ENCODE measurements at regions not wholly inside any gene's neighbourhood (a gene's known extent, or its start where the extent isn't known, plus 50 kb on each side); places are given as distances from the start of the nearest gene placed in this dataset.

DNA sequence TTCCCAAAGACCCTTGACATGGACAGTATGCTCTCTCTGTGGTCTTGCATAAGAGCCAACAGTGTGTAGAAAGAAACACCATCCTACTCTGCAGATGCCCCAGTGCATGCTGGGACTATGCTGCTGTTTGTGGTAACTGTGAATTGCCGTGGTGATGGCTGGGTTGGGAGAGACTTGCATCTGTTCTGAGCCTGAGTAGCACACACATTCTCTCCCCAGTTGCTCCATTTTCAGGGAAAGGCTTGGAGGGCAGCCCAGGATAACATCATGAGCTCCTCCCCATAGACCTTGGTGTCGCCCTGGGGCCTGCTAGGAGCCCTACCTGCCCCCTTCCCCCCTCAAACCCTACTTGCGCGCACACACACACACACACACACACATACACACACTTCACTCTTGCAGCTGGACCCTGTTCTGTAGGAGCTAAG lies 120.9 kb upstream of the IPO9 start:
- DNase-seq (ENCODE audit: low read depth in 2 of 2) = no peak

DNA sequence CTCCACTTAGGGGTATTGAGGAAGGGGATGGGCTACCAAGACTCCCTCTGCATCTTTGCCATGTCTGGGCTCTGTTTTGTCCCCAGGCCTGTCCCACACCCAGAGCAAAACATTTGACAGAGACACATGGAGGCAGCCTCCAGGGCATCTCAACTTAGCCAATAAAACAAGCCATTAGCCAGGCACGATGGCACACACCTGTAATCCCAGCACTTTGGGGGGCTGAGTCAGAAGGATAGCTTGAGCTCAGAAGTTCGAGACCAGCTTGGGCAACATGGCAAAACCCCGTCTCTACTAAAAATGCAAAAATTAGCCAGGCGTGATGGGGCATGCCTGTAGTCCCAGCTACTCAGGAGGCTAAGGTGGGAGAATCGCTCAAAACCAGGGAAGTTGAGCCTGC lies 120.3 kb upstream of the IPO9 start:
- no peak for DNase-seq (ENCODE audit: low read depth in 2 of 2)

DNA sequence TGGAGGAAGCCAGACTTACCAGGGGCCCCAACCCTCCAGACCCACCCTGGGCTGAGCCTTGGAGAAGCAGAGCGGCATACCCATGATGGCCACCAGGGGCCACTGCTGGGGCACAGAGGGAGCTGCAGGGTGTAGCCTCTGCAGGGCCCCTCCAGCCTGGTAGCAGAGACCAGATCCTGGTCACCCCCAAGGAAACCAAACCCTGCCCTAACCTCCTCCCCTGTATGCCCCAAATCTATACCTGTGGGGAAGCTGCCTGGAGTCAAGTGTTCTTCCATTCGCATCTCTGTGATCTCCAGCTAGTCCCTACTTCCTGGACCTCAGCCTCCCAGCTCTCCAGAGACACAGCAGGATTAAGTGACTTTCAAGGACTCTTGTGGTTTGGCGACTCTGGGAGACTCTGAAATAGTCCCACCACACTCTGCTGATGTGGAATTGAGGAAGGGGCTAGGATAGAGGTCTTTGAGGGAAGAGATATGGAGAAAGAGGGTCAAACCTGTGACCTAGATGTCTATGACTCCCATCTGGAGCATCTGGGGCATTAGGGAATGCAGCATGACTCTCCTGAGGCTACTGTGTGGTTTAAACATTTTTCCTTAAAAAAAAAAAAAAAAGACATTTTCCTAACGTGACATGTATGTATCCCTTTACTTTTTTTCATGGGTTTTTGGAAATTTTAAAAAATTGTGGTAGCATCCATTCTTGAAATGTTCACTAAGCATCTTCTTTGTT lies 119.2 kb upstream of the IPO9 start:
- peak; percentile 12 to 21 for DNase-seq (ENCODE audit: low read depth in 2 of 2)

DNA sequence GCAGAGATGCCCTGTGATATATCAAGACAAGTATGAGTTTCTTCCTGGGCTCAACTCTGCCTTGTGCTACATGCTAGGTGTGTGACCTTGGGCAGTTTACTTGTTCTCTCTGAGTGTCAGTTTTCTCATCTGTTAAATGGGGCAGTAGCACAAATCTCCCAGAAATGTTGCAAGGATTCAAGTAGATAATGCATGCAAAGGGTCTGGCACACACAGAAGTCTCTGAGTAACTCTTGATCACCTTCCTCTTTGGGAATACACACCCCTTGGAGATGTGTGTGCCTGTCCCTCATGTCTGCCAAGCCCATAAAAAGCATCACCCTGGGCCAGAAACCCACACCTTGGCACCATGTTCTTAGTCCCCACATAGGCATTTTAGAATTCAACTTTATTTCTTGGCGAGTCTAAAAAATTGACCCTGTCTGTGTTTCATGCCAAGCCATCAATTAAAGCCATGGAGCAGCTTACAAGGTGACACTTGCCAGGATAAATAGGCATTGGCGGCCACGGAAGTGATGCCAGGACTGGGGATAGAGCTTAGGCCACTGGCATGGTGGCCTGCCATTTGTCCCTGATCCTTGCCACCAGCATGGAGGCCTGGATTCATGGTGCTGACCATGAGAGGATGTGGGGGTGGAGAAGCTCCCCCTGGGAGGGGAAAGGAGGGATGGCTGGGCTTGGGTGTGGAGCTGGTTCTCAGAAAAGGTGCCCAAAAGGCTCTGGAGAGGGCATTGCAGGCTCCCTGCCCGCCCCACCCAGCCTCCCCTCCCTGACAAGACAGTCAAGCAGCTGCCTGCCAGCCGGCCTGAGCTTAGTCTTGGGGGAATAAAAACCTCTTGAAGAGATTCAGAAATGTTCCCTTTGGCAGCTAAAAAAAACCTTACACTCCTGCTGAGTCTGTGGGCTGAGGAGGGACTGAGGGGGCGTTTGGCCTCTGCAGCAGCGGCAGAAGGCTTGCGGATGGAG lies 118.0 kb upstream of the IPO9 start:
- no peak for DNase-seq (ENCODE audit: low read depth in 2 of 2)

DNA sequence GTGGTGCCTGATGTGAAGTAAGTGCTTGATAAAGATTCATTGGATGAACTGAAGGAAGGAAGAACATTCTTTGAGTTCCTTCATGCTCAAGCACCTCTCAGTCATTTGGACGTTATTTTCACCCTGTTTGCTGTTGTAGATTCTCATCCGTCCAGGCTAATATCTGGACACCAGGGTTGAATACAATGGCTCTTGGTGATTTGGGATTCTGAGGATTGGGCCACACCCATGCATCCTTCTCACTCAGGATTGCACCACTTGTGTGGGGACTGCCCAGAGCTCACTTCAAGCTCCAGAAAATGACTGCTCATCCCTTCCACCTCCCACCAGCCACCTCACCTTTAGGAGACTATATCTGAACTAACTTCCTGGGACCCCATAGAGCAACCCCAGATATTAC lies 117.1 kb upstream of the IPO9 start:
- DNase-seq (ENCODE audit: low read depth in 2 of 2) = no peak

DNA sequence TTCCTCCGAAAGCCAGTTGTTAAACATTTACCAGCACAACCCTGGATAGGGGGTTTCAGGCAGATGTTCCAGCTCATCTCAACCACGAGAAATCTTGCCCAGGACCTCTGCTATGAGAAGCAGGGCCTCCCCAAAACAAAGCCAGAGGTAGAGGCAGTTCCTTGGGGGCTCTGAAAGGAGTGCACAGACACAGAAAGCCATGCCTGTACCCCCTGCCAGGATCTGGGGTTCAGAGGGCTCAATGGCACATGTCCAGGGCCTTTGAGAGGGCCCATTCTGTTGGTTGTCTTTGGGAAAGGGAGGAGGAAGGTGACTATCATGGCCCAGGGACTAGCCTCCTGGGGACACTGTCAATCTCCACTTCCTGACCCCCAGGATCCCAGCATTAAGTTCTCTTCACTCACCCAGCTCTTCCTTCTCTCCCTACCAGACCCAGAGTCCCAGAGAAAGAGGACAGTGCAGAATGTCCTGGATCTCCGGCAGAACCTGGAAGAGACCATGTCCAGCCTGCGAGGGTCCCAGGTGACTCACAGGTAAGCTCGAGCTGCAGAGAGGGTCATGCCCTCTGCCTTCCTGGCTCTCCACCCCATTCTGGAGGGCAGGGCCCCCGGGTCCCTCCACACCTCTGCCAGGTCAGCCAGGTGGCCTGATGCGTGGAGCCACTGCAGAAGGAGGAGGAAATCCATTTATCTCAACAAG lies 116.4 kb upstream of the IPO9 start:
- no peak for DNase-seq (ENCODE audit: low read depth in 2 of 2)

DNA sequence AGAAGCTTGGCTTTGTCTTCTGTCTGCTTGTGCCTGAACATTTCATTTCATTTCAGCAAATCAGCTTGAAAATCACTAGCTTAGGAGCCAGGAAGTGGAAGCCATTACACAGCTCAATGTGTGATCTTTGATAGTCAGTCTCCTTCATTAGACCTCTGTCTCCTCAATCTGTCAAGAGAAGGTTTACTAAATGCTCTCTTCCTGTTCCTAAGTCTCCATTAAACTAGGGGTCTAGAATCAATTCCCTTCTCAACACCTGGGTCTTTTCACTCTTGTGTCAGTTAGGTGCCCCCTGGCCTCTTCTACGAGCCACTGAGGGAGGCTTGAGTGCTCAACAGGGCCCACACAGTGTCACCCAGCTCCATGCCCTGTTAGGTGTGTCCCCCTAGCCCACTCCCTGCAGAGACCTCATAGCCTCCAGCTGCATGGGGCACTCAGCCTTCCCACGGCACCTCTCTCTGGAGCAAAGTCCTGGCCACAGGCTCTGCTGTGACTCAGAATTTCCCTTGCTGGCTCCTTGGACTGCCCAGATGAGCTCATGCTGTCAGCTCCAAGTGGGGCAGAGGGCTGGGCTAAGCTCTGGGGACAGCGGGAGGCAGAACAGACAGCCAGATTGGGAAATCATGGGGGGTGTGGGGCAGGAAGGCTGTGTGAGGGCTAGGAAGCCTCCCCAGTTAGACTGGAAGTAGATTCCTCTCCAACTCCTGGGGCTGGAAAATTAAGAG lies 115.7 kb upstream of the IPO9 start:
- DNase-seq (ENCODE audit: low read depth in 2 of 2) = no peak

DNA sequence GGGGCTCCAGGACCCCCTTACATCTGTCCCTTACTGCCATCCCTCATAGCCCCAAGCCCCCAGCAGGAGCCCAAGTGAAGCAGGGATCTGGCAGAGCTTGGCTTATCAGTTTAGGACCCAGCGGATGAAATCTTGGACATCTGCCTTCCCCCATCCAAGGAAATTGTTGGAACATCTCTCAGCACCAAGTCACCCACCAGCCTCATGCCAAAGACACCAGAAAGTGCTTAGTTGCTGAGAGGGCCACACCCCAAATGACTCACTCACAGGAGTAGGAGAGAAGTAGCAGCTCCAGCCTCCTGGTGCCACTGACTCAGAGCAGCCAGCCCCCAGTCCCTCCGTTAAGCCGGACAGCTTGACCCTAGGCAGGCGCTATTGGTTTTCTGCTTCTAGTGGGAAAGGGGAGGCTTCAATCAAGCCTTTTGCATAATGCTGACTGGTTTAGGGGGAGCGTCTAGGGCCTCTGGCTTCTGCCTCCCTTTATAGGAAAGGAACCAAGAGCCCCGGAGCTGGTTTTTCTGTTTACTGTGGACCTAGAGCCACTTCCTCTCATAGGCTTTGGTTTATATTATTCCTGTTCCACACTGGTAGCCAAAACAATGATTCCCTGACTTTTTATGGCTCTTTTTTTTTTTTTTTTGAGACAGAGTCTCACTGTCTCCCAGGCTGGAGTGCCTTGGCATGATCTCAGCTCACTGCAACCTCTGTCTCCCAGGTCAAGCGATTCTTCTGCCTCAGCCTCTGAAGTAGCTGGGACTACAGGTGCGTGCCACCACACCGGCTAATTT lies 114.2 kb upstream of the IPO9 start:
- no peak for DNase-seq (ENCODE audit: low read depth in 2 of 2)

DNA sequence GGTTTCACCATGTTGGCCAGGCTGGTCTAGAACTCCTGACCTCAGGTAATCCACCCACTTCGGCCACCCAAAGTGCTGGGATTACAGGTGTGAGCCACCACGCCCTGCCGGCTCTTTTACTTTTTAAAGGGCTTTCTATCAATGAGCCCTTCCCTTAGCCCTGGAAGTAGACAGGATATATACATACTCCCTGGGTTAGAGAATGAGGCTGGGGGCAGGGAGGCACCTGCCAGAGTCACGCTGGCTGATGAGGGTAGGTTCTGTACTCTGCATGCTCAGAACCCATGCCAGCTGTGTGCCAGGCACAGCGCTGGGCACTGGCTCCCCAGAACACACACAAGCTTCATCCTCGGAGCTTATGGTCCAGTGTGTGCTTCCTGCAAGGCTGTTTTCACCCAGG lies 113.6 kb upstream of the IPO9 start:
- DNase-seq (ENCODE audit: low read depth in 2 of 2) = no peak

DNA sequence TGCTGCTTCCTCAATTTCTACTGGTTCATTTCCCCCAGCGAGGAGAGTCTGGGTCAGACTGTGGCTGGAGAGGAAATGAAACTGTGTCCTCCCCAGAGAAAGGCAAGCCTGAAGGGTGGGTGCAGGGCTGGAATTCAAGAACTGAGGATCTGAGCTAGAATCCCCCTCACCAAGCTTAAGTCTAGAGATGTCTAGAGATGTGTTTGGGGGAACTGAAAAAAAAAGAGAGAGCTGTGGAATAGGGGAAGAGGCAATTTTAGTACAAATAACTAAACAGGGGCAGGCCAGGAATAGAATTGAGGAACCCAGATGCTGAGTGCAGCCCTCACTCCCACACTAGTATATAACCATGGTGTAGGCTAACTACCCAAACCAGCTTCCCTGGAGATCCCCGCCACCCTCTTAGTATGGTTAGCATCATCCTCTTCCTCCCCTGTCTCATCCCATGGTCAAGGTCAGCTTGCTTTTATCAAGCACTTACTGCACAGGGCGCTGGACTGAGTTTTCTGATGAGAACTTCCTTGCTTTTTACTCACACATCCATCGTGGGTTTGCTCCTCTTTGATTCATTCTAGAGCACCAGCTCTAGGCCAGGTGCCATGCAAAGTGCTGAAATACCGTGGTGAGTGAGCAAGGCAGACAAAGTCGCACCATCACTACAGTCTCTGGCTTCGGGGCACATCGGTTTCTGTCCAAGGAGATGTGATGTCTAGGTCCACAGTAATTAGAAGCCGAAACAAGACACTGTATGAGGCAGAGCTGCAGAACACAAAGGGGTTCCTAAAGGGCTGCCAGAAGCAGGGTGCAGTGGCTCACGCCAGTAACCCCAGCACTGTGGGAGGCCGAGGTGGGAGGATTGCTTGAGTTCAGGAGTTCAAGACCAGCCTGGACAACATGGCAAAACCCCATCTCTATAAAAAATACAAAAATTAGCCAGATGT lies 112.9 kb upstream of the IPO9 start:
- DNase-seq (ENCODE audit: low read depth in 2 of 2) = no peak

DNA sequence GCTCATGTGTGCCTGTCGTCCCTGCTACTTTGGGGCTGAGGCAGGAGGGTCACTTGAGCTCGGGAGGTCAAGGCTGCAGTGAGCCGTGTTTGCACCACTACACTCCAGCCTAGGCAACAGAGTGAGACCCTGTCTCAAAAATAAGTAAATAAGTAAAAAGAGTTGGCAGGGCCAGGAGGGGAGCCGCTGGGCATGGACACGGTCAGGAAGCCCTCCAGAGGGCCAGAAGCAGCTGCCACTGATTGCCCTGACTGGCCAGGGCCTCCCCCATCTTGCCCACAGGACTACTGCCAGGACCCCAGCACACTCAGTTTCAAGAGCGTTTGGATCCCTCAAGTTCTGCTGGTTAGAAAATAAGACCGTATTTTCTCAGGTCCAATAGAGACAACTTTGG lies 112.2 kb upstream of the IPO9 start:
- no peak for DNase-seq (ENCODE audit: low read depth in 2 of 2)

DNA sequence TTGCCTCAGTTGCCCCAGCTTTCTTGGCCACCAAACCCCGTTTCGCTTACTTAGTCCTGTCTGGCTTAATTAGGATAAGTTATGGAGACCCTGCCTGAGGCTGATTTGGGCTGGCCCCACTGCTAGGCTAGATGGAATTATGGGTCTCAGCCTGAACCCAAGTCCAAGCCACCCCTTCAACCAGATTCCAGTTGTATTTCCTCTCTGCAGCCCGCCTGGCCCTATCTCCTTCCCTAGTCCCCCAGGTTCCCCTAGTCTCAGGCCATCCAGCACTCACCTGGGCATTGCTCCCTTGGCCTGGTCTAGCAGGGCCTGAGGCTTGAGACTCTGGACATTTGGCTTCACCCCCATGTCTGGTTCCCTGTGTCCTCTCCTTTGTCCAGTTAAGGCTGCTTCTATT lies 111.7 kb upstream of the IPO9 start:
- DNase-seq (ENCODE audit: low read depth in 2 of 2) = no peak

DNA sequence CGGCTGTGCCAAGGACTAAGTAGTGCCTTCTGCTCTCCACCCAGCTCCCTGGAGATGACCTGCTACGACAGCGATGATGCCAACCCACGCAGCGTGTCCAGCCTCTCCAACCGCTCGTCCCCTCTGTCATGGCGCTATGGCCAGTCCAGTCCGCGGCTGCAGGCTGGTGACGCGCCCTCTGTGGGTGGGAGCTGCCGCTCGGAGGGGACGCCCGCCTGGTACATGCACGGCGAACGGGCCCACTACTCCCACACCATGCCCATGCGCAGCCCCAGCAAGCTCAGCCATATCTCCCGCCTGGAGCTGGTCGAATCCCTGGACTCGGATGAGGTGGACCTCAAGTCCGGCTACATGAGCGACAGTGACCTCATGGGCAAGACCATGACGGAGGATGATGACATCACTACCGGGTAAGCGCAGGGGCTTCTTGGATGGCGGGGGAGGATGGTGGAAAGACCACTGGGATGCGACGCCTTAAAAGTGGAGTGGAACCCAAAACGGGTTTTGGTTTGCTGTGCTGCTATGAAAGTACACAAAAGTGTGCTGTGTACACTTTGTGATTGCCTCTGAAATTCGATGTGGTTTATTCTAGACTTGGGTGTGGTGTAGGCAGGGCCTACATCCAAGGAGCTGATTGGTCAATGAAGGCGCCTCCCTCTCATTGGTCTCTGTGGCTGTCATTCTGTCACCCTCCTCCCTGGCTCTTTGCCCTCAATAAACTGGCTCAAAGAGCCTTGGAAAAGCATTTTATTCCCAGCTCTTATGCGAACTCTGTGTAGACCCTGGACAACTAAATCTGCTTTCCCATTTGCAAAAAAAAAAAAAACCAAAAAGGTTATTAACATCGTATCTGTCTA lies 110.4 kb upstream of the IPO9 start:
- DNase-seq (ENCODE audit: low read depth in 2 of 2) = no peak

DNA sequence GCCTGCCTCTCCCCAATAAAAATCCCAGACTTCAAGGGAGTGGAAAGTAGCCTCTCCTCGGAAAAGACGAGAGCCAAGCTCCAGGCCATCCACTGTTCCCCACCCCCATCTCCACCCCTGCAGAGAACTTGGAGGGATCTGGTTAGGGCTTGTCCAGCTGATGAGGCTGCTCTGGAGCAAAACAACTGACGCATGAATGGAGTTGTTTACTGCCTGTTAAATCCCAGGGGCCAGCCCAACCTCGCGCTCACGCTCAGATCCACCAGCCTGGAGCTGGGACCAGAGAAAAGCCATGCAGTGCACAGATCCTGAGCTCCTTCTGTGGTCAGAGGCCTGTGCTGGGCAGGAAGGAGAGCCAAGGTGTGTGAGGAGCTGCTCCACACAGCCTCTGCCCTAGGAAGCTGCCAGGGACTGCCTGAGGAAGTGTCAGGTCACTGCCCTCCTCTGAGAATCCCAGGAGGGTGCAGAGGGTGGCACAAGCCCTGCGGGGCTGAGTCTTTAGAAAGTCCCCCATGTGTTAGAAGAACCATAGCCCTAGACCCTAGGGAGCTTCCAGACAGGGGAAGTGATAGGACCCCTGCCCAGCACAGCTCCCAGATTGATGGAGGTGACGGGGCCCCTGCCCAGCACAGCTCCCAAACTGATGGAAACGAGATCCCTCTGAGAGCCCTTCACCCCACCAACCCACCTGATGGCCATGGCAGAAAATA lies 109.0 kb upstream of the IPO9 start:
- no peak for DNase-seq (ENCODE audit: low read depth in 2 of 2)

DNA sequence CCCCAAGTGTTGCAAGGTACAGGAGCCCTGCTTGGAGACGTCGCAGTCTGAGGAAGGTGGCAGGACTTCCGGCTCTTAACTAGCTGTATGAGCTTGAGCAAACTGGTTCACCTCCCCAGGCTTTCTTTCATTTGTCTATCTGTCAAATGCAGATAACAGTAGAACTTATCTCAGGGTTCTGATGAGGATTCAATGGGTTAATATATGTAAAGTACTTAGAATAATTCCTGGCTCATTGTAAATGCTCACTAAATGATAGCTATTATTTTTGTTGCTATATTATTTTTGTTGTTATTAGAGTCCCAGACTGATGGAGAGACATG lies 108.5 kb upstream of the IPO9 start:
- no peak for DNase-seq (ENCODE audit: low read depth in 2 of 2)

DNA sequence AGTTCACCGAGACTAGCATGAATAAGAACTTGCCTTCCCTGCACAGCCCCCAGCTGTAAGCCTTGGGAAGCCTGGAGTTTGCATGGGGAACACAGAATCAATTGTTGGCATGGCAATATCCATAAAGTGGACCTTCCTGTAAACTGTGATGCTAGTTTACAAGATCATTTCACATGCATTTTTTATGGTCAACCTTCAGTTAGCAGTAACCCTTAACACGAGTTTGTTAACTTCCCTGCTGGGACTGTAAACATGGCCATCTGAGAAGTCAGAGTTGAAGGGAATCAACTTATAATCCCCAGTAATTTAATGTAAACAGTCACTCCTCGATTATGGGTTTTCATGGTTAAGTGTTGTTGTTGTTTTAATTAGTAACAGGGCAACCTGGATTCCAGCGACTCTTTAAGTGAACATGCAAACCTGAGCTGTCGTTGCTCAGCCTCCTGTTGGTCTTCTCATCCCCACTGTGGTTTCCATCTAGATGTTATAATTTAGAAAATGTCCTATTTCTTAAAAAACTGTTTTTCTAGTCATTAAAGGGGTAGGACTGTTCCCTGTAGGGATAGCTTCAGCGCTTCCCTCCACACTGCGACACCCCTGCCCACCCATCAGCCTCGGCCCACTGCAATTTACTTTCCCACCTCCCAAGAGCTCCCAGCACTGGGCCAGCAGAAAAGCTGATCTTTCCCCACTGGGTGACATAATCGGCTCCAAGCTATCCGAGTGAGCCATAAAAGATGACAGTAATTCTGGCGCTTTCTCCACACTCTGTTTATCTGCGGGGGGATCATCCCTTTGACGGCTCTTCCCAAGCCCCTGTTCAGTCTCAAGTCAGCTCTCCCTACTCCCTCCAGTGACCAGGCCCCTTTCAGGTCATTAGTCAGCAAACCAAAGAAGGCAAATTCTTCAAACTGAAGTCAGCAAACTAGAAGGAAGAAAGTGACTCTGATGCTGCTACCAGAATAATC lies 107.6 kb upstream of the IPO9 start:
- DNase-seq (ENCODE audit: low read depth in 2 of 2) = no peak

Data from stimulated activated CD8-positive, alpha-beta memory T cell treated with anti-CD3 and anti-CD28 coated beads, Interleukin-2, amount 100 ng/mL, for 1 hour (primary cell).